C4-2B (cell line): ENCODE measurements at regions not wholly inside any gene's neighbourhood (a gene's known extent, or its start where the extent isn't known, plus 50 kb on each side); places are given as distances from the start of the nearest gene placed in this dataset.

Experiments used
- ZFX ChIP-seq: fragments of 450-650 bp; IDR thresholded peaks from 2 replicates; pipeline ENCODE4 v1.6.1; 2017
- TF ChIP-seq, protein P1 (sequence below): fragments of 450-650 bp; conservative IDR thresholded peaks from 2 replicates; pipeline ENCODE4 v1.5.1; 2017; ENCODE audit warnings: mild to moderate bottlenecking

DNA sequence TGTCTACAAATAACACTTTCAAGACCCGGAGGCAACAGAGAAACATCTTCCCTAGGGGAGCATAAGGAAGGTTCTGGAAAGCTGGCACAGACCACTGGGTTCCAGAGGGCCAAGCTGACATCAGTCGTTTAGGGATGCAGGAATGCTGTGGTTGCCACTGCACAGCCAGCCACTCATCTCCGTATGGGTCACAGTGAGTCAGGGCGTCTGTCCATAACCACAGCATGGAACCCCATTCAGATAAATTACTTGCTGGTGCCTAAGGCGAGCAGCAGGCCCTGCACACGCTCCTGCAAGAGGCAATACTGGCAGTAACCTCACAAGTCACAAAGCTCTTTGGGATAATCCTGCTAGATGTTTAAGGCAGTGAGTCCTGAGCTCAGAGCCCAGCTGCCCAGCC lies 140.9 kb upstream of the UBL3 start:
- TF ChIP-seq, protein P1, sequence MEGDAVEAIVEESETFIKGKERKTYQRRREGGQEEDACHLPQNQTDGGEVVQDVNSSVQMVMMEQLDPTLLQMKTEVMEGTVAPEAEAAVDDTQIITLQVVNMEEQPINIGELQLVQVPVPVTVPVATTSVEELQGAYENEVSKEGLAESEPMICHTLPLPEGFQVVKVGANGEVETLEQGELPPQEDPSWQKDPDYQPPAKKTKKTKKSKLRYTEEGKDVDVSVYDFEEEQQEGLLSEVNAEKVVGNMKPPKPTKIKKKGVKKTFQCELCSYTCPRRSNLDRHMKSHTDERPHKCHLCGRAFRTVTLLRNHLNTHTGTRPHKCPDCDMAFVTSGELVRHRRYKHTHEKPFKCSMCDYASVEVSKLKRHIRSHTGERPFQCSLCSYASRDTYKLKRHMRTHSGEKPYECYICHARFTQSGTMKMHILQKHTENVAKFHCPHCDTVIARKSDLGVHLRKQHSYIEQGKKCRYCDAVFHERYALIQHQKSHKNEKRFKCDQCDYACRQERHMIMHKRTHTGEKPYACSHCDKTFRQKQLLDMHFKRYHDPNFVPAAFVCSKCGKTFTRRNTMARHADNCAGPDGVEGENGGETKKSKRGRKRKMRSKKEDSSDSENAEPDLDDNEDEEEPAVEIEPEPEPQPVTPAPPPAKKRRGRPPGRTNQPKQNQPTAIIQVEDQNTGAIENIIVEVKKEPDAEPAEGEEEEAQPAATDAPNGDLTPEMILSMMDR, result no peak
- no peak for TF ChIP-seq ZFX
